A549 (cell line): ENCODE measurements at regions not wholly inside any gene's neighbourhood (a gene's known extent, or its start where the extent isn't known, plus 50 kb on each side); places are given as distances from the start of the nearest gene placed in this dataset.
"Not testable (repeated sequence)": the region's sequence is repeated elsewhere in the genome, so short reads cannot be mapped to it uniquely, and the experiment has no call there.

Source experiments
- JUNB ChIP-seq: fragments of >200 bp; sonication (Bioruptor Twin); formaldehyde crosslinking; IDR thresholded peaks from 2 replicates; pipeline ENCODE4 v1.6.1; 2016
- MYC ChIP-seq: IDR thresholded peaks from 2 replicates; pipeline ENCODE4 v1.6.1; 2012; ENCODE audit warnings: mild to moderate bottlenecking, inconsistent platforms, low read length, improper control_type of control experiment, borderline replicate concordance
- PHF8 ChIP-seq: fragments of 200-600 bp; sonication (generic); IDR thresholded peaks from 2 replicates; pipeline ENCODE4 v1.6.1; 2016; ENCODE audit warnings: low read depth, mild to moderate bottlenecking, antibody characterized with exemption, moderate library complexity, borderline replicate concordance
- SREBF2 ChIP-seq: fragments of 450-650 bp; IDR thresholded peaks from 2 replicates; pipeline ENCODE4 v1.6.1; 2014; ENCODE audit warnings: mild to moderate bottlenecking, moderate library complexity
- TF ChIP-seq, protein P1 (sequence below): fragments of >200 bp; sonication (Bioruptor Twin); formaldehyde crosslinking; IDR thresholded peaks from 3 replicates; pipeline ENCODE4 v1.5.1; 2016
- TF ChIP-seq, protein P2 (sequence below): fragments of >200 bp; sonication (Bioruptor Twin); formaldehyde crosslinking; IDR thresholded peaks from 3 replicates; pipeline ENCODE4 v1.6.1; 2016

DNA sequence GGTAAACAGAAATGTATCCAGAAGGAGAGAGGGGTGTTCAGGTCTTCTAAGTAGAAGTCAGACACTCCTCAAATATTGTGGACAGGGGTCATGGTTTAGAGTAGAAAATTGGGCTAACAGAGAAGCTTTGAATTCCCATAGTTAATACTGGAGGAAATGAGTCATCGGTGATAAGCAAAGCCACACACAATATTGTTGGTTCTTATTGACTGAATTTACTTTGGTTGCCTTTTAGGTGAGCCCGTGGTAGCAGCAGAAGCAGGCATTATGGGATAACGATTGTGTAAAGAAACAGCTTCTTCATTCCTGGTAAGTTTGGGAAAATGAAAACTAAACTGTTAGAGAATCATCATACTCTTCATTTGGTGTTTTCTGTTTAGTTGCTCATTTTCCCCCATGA lies 110.2 kb upstream of the VKORC1L1 start:
- TF ChIP-seq PHF8, JUNB, SREBF2, MYC: not testable (repeated sequence)
- TF ChIP-seq, protein P1, sequence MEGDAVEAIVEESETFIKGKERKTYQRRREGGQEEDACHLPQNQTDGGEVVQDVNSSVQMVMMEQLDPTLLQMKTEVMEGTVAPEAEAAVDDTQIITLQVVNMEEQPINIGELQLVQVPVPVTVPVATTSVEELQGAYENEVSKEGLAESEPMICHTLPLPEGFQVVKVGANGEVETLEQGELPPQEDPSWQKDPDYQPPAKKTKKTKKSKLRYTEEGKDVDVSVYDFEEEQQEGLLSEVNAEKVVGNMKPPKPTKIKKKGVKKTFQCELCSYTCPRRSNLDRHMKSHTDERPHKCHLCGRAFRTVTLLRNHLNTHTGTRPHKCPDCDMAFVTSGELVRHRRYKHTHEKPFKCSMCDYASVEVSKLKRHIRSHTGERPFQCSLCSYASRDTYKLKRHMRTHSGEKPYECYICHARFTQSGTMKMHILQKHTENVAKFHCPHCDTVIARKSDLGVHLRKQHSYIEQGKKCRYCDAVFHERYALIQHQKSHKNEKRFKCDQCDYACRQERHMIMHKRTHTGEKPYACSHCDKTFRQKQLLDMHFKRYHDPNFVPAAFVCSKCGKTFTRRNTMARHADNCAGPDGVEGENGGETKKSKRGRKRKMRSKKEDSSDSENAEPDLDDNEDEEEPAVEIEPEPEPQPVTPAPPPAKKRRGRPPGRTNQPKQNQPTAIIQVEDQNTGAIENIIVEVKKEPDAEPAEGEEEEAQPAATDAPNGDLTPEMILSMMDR: not testable (repeated sequence)
- TF ChIP-seq, protein P2, sequence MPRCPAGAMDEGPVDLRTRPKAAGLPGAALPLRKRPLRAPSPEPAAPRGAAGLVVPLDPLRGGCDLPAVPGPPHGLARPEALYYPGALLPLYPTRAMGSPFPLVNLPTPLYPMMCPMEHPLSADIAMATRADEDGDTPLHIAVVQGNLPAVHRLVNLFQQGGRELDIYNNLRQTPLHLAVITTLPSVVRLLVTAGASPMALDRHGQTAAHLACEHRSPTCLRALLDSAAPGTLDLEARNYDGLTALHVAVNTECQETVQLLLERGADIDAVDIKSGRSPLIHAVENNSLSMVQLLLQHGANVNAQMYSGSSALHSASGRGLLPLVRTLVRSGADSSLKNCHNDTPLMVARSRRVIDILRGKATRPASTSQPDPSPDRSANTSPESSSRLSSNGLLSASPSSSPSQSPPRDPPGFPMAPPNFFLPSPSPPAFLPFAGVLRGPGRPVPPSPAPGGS: not testable (repeated sequence)
